ENCODE measurements at regions not wholly inside any gene's neighbourhood (a gene's known extent, or its start where the extent isn't known, plus 50 kb on each side); places are given as distances from the start of the nearest gene placed in this dataset.

DNA sequence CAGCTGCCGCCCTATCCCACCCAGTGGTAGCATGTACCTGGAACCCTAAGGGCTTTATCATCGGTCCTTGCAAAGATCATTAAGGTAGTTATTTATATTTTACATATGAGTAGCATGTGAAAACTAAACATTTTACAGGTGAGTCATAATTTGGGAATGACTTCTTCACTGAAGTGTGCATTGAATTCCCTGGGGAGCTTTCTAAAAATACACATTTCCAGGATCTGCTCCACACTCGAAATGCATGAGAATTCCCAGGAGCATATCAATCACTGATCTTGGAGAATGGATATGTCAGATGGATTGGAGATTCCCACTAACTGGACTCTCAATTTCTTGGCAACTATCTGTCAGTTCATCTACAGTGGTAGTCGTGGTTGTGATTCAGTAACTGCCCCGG is 717.5 kb downstream of the IRX1 start:
- TF ChIP-seq POLR2A (IDR thresholded peaks at IDR 0.05) (no peak), CTCF (IDR thresholded peaks at IDR 0.05) (no peak)

Data from Peyer's patch (tissue), 4 donors.